ENCODE measurements at regions not wholly inside any gene's neighbourhood (a gene's known extent, or its start where the extent isn't known, plus 50 kb on each side); places are given as distances from the start of the nearest gene placed in this dataset.
"Not testable (repeated sequence)": the region's sequence is repeated elsewhere in the genome, so short reads cannot be mapped to it uniquely, and the experiment has no call there.

- Histone ChIP-seq H3K79me2 (ENCODE audit: insufficient read depth, low read length) (no peaks in the 10 kb centered on the region), H3K4me3 (ENCODE audit: low read depth in 1 of 2, low read length in 2 of 2) (no peak overlapping the region), H3K9me3 (ENCODE audit: insufficient read depth, low read length, severe bottlenecking) (no peaks in the 10 kb centered on the region), H3K9ac (ENCODE audit: low read depth, low read length) (no peak overlapping the region), H3K36me3 (ENCODE audit: insufficient read depth, low read length) (no peaks in the 10 kb centered on the region), H3K4me1 (ENCODE audit: insufficient read depth, low read length) (no peaks in the 10 kb centered on the region), H3K4me2 (ENCODE audit: insufficient read depth, low read length) (no peak overlapping the region), H3K27ac (ENCODE audit: low read length) (no peak overlapping the region), H2AFZ (ENCODE audit: low read depth, low read length) (no peak overlapping the region), H4K20me1 (ENCODE audit: insufficient read depth, low read length) (no peaks in the 10 kb centered on the region), H3K27me3 (ENCODE audit: insufficient read depth, low read length, poor library complexity) (no peaks in the 10 kb centered on the region)
- ATAC-seq (ENCODE audit: insufficient read depth, low read depth) (no peak), DNase-seq (no peak)
- TF ChIP-seq EZH2 (IDR thresholded peaks at IDR 0.05; ENCODE audit: borderline replicate concordance, low read depth, low read length, severe bottlenecking) (no peak), CTCF (IDR thresholded peaks at IDR 0.05; ENCODE audit: borderline replicate concordance, extremely low read depth, low read length, poor library complexity, severe bottlenecking) (no peak)
These were observed 85.2 kb upstream of the SIPA1L2 start for GRCh38 chr1:232715154-232715553.

GRCh38 chr1:232717911-232718310, 87.3 kb upstream of the MAP10 start:
- not testable (repeated sequence) for H4K20me1 ChIP-seq (ENCODE audit: insufficient read depth, low read length); H3K27me3 ChIP-seq (ENCODE audit: insufficient read depth, low read length, poor library complexity); ATAC-seq (ENCODE audit: insufficient read depth, low read depth); H2AFZ ChIP-seq (ENCODE audit: low read depth, low read length); H3K79me2 ChIP-seq (ENCODE audit: insufficient read depth, low read length); H3K27ac ChIP-seq (ENCODE audit: low read length); DNase-seq; H3K4me2 ChIP-seq (ENCODE audit: insufficient read depth, low read length); H3K36me3 ChIP-seq (ENCODE audit: insufficient read depth, low read length); H3K4me3 ChIP-seq (ENCODE audit: low read depth in 1 of 2, low read length in 2 of 2); H3K9ac ChIP-seq (ENCODE audit: low read depth, low read length); H3K9me3 ChIP-seq (ENCODE audit: insufficient read depth, low read length, severe bottlenecking); H3K4me1 ChIP-seq (ENCODE audit: insufficient read depth, low read length)

GRCh38 chr1:232718928-232719927, 86.0 kb upstream of the MAP10 start:
- Histone ChIP-seq H4K20me1 (ENCODE audit: insufficient read depth, low read length) (no peaks in the 10 kb centered on the region), H3K9ac (ENCODE audit: low read depth, low read length) (no peak overlapping the region), H3K27ac (ENCODE audit: low read length) (no peak overlapping the region), H3K79me2 (ENCODE audit: insufficient read depth, low read length) (no peaks in the 10 kb centered on the region), H3K36me3 (ENCODE audit: insufficient read depth, low read length) (no peaks in the 10 kb centered on the region), H3K27me3 (ENCODE audit: insufficient read depth, low read length, poor library complexity) (no peaks in the 10 kb centered on the region), H3K4me1 (ENCODE audit: insufficient read depth, low read length) (no peaks in the 10 kb centered on the region), H2AFZ (ENCODE audit: low read depth, low read length) (no peak overlapping the region), H3K4me3 (ENCODE audit: low read depth in 1 of 2, low read length in 2 of 2) (no peak overlapping the region), H3K9me3 (ENCODE audit: insufficient read depth, low read length, severe bottlenecking) (no peaks in the 10 kb centered on the region), H3K4me2 (ENCODE audit: insufficient read depth, low read length) (no peak overlapping the region)
- no peak for ATAC-seq (ENCODE audit: insufficient read depth, low read depth)
- no peak for DNase-seq
- TF ChIP-seq EZH2 (IDR thresholded peaks at IDR 0.05; ENCODE audit: borderline replicate concordance, low read depth, low read length, severe bottlenecking) (no peak), CTCF (IDR thresholded peaks at IDR 0.05; ENCODE audit: borderline replicate concordance, extremely low read depth, low read length, poor library complexity, severe bottlenecking) (no peak)

GRCh38 chr1:232722626-232723025, 82.6 kb upstream of the MAP10 start:
- Histone ChIP-seq H3K36me3 (ENCODE audit: insufficient read depth, low read length) (no peaks in the 10 kb centered on the region), H3K4me1 (ENCODE audit: insufficient read depth, low read length) (peaks cover 12% of the 10 kb centered on the region), H2AFZ (ENCODE audit: low read depth, low read length) (no peak overlapping the region), H3K27me3 (ENCODE audit: insufficient read depth, low read length, poor library complexity) (no peaks in the 10 kb centered on the region), H4K20me1 (ENCODE audit: insufficient read depth, low read length) (no peaks in the 10 kb centered on the region), H3K4me2 (ENCODE audit: insufficient read depth, low read length) (no peak overlapping the region), H3K9me3 (ENCODE audit: insufficient read depth, low read length, severe bottlenecking) (no peaks in the 10 kb centered on the region), H3K27ac (ENCODE audit: low read length) (no peak overlapping the region), H3K79me2 (ENCODE audit: insufficient read depth, low read length) (no peaks in the 10 kb centered on the region), H3K9ac (ENCODE audit: low read depth, low read length) (no peak overlapping the region), H3K4me3 (ENCODE audit: low read depth in 1 of 2, low read length in 2 of 2) (no peak overlapping the region)
- DNase-seq: no peak
- TF ChIP-seq CTCF (IDR thresholded peaks at IDR 0.05; ENCODE audit: borderline replicate concordance, extremely low read depth, low read length, poor library complexity, severe bottlenecking) (no peak), EZH2 (IDR thresholded peaks at IDR 0.05; ENCODE audit: borderline replicate concordance, low read depth, low read length, severe bottlenecking) (no peak)
- ATAC-seq (ENCODE audit: insufficient read depth, low read depth): no peak
